HEK293 (cell line): ENCODE measurements at regions not wholly inside any gene's neighbourhood (a gene's known extent, or its start where the extent isn't known, plus 50 kb on each side); places are given as distances from the start of the nearest gene placed in this dataset.

Experiments used
- BCL11A ChIP-seq: fragments of 450-650 bp; formaldehyde crosslinking; IDR thresholded peaks from 2 replicates; pipeline ENCODE4 v1.5.1; 2016; ENCODE audit warnings: low read depth, missing biosample characterization, missing genetic modification characterization
- CTCF ChIP-seq: fragments of 450-650 bp; formaldehyde crosslinking; IDR thresholded peaks from 2 replicates; pipeline ENCODE4 v1.5.1; 2016; ENCODE audit warnings: missing biosample characterization, missing genetic modification characterization
- KLF10 ChIP-seq: fragments of 450-650 bp; IDR thresholded peaks from 2 replicates; pipeline ENCODE4 v1.5.1; 2018; ENCODE audit warnings: missing biosample characterization, mild to moderate bottlenecking, missing genetic modification characterization
- SCRT2 ChIP-seq: fragments of 450-650 bp; formaldehyde crosslinking; IDR thresholded peaks from 2 replicates; pipeline ENCODE4 v1.5.1; 2016; ENCODE audit warnings: missing biosample characterization, missing genetic modification characterization
- SP2 ChIP-seq: fragments of 450-650 bp; formaldehyde crosslinking; IDR thresholded peaks from 2 replicates; pipeline ENCODE4 v1.5.1; 2016; ENCODE audit warnings: missing biosample characterization, missing genetic modification characterization
- SP3 ChIP-seq: fragments of 450-650 bp; formaldehyde crosslinking; IDR thresholded peaks from 2 replicates; pipeline ENCODE4 v1.5.1; 2016; ENCODE audit warnings: missing biosample characterization, missing genetic modification characterization
- SP7 ChIP-seq: fragments of 450-650 bp; formaldehyde crosslinking; IDR thresholded peaks from 2 replicates; pipeline ENCODE4 v1.5.1; 2016; ENCODE audit warnings: missing biosample characterization, missing genetic modification characterization
- TRIM28 ChIP-seq: IDR thresholded peaks from 2 replicates; pipeline ENCODE4 v1.6.1; 2011; ENCODE audit warnings: low read length, control low read depth, borderline replicate concordance
- TSHZ1 ChIP-seq: fragments of 450-650 bp; formaldehyde crosslinking; IDR thresholded peaks from 2 replicates; pipeline ENCODE4 v1.5.1; 2016; ENCODE audit warnings: missing biosample characterization, missing genetic modification characterization, borderline replicate concordance
- ZFP69B ChIP-seq: fragments of 450-650 bp; formaldehyde crosslinking; IDR thresholded peaks from 2 replicates; pipeline ENCODE4 v1.5.1; 2016; ENCODE audit warnings: missing biosample characterization, missing genetic modification characterization
- ZNF121 ChIP-seq: fragments of 450-650 bp; formaldehyde crosslinking; IDR thresholded peaks from 2 replicates; pipeline ENCODE4 v1.5.1; 2016; ENCODE audit warnings: missing biosample characterization, missing genetic modification characterization
- ZNF19 ChIP-seq: fragments of 450-650 bp; formaldehyde crosslinking; IDR thresholded peaks from 2 replicates; pipeline ENCODE4; 2016; ENCODE audit warnings: missing biosample characterization, missing genetic modification characterization, low read depth
- ZNF2 ChIP-seq: fragments of 450-650 bp; formaldehyde crosslinking; IDR thresholded peaks from 2 replicates; pipeline ENCODE4 v1.5.1; 2016; ENCODE audit warnings: missing biosample characterization, missing genetic modification characterization
- ZNF211 ChIP-seq: fragments of 450-650 bp; formaldehyde crosslinking; IDR thresholded peaks from 2 replicates; pipeline ENCODE4 v1.5.1; 2016; ENCODE audit warnings: low read depth, missing biosample characterization, missing genetic modification characterization
- ZNF266 ChIP-seq: fragments of 450-650 bp; formaldehyde crosslinking; IDR thresholded peaks from 2 replicates; pipeline ENCODE4 v1.5.1; 2016; ENCODE audit warnings: missing biosample characterization, missing genetic modification characterization, low read depth
- ZNF394 ChIP-seq: fragments of 450-650 bp; formaldehyde crosslinking; IDR thresholded peaks from 2 replicates; pipeline ENCODE4 v1.5.1; 2016; ENCODE audit warnings: missing biosample characterization, missing genetic modification characterization, mild to moderate bottlenecking, moderate library complexity, borderline replicate concordance
- ZNF510 ChIP-seq: fragments of 450-650 bp; formaldehyde crosslinking; IDR thresholded peaks from 2 replicates; pipeline ENCODE4 v1.5.1; 2018; ENCODE audit warnings: mild to moderate bottlenecking, missing genetic modification characterization, missing biosample characterization; ENCODE audit not compliant: insufficient replicate concordance
- ZNF513 ChIP-seq: fragments of 450-650 bp; IDR thresholded peaks from 2 replicates; pipeline ENCODE4 v1.5.1; 2018; ENCODE audit warnings: missing biosample characterization, missing genetic modification characterization
- ZNF518A ChIP-seq: fragments of 450-650 bp; formaldehyde crosslinking; conservative IDR thresholded peaks from 2 replicates; pipeline ENCODE4 v1.5.1; 2016; ENCODE audit warnings: low read depth, missing biosample characterization, missing genetic modification characterization
- ZNF596 ChIP-seq: fragments of 450-650 bp; IDR thresholded peaks from 2 replicates; pipeline ENCODE4 v1.5.0; 2018; ENCODE audit warnings: missing biosample characterization, mild to moderate bottlenecking, missing genetic modification characterization, moderate library complexity
- ZNF645 ChIP-seq: fragments of 450-650 bp; formaldehyde crosslinking; IDR thresholded peaks from 2 replicates; pipeline ENCODE4; 2016; ENCODE audit warnings: missing biosample characterization, missing genetic modification characterization
- ZNF660 ChIP-seq: fragments of 450-650 bp; IDR thresholded peaks from 2 replicates; pipeline ENCODE4 v1.5.1; 2018; ENCODE audit warnings: missing biosample characterization, mild to moderate bottlenecking, missing genetic modification characterization
- ZNF76 ChIP-seq: fragments of 450-650 bp; formaldehyde crosslinking; IDR thresholded peaks from 2 replicates; pipeline ENCODE4; 2016; ENCODE audit warnings: low read depth, missing biosample characterization, missing genetic modification characterization, borderline replicate concordance
- ZSCAN16 ChIP-seq: fragments of 450-650 bp; formaldehyde crosslinking; IDR thresholded peaks from 2 replicates; pipeline ENCODE4 v1.5.1; 2016; ENCODE audit warnings: missing biosample characterization, missing genetic modification characterization
- ZXDB ChIP-seq: fragments of 450-650 bp; formaldehyde crosslinking; IDR thresholded peaks from 2 replicates; pipeline ENCODE4 v1.5.1; 2016; ENCODE audit warnings: missing biosample characterization, missing genetic modification characterization

GRCh38 chr5:17326600-17327037 lies 109.2 kb downstream of the BASP1 start (continued):
- TF ChIP-seq ZNF518A (0 out of 2 replicates have a peak, but pooled peaks have one; percentile 17), ZNF211 (tag by site-specific recombination) (no peak), ZNF19 (no peak), SCRT2 (tag by site-specific recombination) (peak; percentile 42), CTCF (tag by site-specific recombination) (no peak; the same call in 1 of the 2 replicates), ZNF660 (tag by site-specific recombination) (no peak), KLF10 (tag by site-specific recombination) (peak; percentile 57; the same call in 1 of the 2 replicates), ZNF513 (tag by site-specific recombination) (peak; percentile 88), SP7 (tag by site-specific recombination) (peak; percentile 69), ZNF266 (no peak), ZNF596 (tag by site-specific recombination) (0 out of 2 replicates have a peak, but pooled peaks have one; percentile 19), BCL11A (tag by site-specific recombination) (peak; percentile 98), ZNF76 (tag by site-specific recombination) (0 out of 2 replicates have a peak, but pooled peaks have one; percentile 43), TRIM28 (peak; percentile 32; the same call in 1 of the 2 replicates), TSHZ1 (tag by site-specific recombination) (peak; percentile 89), SP2 (tag by site-specific recombination) (peak; percentile 29), ZNF2 (tag by site-specific recombination) (0 out of 2 replicates have a peak, but pooled peaks have one; percentile 46), ZNF394 (tag by site-specific recombination) (peak; percentile 76), ZNF645 (tag by site-specific recombination) (no peak), ZNF121 (tag by site-specific recombination) (0 out of 2 replicates have a peak, but pooled peaks have one; percentile 1), ZNF510 (tag by site-specific recombination) (no peak), ZXDB (tag by site-specific recombination) (peak; percentile 67), ZSCAN16 (tag by site-specific recombination) (no peak), SP3 (tag by site-specific recombination) (0 out of 2 replicates have a peak, but pooled peaks have one; percentile 16), ZFP69B (tag by site-specific recombination) (peak; percentile 61; the same call in 1 of the 2 replicates)
